Hypothalamus (tissue), 51 donors: ENCODE measurements at regions not wholly inside any gene's neighbourhood (a gene's known extent, or its start where the extent isn't known, plus 50 kb on each side); places are given as distances from the start of the nearest gene placed in this dataset.

Source experiments
- DNase-seq, 51 donors: peaks; one replicate each; lab custom pipeline; 2025; lab: John Stamatoyannopoulos, UW

GRCh38 chr2:183606022-183606717 lies 481.9 kb downstream of the NUP35 start:
- no peak for DNase-seq

DNA sequence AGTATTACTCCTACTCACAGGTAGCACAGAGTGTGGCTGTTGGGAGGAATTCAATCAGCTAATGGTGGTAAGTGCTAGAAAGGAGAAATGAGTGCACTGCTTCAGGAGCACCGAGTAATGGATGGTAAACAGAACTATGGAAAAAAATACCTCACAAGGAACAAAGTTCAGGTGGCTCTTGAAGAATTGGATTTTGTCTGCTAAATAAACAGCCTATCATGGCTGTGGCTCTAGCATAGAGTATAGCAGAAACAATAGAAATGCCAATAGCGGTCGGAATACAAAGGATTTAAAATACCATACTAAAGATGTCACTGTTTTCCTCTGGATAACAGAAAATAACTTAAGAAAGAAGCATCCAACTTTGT lies 482.5 kb downstream of the NUP35 start:
- no peak for DNase-seq

DNA sequence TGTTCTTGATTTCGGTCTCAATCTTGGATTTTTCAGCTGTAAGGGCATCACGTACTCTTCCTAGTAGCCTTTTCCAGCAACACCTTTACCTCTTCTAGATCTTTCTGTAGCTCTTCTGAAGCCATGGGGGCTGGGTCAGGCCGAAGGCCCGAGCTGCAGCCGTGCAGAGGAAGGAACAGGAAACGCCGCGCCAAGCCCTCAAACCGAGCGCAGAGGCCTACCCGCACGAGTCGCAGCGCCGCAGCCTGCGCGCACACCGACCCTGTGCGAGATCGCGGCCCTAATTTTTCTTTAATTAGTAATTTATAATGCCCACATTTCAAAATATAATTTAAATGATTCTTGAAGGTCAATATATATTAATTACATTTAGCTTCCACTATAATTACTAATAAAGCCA lies 483.8 kb downstream of the NUP35 start:
- DNase-seq: no peak

GRCh38 chr2:183608747-183609146 lies 484.5 kb downstream of the NUP35 start:
- no peak for DNase-seq

DNA sequence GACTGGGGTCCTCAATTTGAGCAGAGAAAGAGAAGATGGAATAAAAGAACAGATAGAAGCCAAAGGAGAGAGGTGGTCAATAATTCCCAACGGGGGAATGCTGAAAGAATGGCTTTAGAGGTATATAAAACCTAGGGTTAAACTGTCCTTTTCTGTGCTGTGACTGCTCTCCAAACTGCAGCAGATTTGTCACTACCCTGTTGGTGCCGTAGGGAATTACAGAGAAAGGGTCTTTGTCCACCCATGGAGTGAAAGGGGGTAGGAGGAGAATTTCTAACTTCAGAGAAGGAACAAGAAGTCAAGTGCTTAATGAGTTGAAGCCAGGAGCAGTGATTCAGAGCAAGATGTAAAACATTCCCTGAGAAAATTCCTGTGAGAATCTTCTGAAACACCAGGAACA lies 486.5 kb downstream of the NUP35 start:
- DNase-seq: no peak

- DNase-seq: peak in 1 of 51 donors; percentile 1
Measured at GRCh38 chr2:183614799-183615435, 490.7 kb downstream of the NUP35 start.

DNA sequence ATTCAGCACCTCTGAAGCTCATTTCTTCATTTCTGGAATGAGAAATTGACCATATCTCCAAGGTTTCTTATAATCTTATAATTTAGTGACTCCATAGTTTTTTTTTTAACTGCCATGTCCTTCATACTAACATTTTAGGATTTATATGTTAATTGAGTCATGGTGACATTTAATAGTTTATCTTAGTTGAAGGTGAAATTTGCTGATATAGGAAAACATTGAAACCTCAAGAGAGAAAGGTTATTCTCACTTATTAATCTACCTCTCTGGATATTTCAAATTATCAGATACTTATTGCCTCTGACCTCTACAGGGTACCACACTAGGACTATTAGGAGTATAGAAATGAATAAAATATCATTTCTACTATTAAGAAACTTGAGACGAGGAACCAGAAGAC lies 499.0 kb downstream of the NUP35 start:
- DNase-seq: no peak

- no peak for DNase-seq
Measured at GRCh38 chr2:183630964-183631363, 506.7 kb downstream of the NUP35 start.

DNA sequence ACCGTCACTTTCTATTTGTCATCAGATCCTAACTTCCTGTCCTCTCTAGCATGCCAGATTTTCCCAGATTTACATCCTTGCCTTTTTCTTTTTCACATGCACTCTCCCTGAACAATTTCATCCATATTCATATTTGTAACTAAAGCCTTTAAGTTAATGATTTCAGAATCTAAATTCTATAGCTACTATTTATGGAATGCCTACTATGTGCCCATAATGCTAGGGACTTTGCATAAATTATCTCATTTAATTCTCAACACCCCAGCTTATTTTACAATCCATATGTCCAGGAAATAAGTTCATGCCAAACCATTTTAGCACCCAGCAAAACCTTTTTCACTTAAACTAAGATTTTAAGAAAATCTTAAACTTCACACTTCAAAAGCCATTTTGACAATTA lies 531.9 kb downstream of the NUP35 start:
- DNase-seq: no peak

DNA sequence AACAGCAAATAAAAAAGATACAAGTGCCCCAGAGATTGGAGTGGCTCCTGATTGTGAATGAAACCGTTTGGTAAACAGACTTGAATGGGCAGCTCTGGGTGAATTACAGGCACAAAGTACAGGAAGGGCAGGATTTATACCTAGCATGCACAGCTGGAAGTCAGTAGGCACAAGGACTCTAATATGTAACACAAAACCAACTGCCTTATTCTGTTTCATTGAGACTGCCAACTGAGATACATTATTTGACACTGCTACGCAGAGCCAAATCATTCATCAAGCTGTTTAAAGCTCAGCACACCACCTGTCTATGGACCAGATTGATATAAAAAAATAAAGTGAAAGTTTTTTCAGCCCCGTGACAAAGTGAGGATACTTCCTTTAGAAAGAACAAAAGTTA lies 541.2 kb downstream of the NUP35 start:
- DNase-seq: no peak

GRCh38 chr2:183666031-183666430 lies 541.8 kb downstream of the NUP35 start:
- no peak for DNase-seq

DNA sequence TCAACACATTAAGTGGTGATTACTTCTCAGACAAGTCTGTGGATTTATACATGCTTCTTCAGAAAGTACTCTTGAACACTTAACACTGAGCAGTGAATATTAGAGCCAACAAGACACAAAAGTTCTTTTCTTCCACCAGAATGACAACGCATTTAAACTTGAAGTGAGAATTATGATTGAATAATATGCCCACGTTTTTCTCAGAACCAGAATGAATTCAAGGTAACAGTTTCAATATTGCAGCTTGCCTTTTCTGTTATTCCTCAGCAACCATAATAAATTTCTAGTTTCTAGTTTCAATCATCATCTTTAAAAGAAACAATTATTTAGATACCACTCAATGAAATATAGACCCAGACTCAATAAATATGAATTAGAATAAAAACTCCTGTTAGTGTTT lies 547.0 kb downstream of the NUP35 start:
- DNase-seq: no peak

DNA sequence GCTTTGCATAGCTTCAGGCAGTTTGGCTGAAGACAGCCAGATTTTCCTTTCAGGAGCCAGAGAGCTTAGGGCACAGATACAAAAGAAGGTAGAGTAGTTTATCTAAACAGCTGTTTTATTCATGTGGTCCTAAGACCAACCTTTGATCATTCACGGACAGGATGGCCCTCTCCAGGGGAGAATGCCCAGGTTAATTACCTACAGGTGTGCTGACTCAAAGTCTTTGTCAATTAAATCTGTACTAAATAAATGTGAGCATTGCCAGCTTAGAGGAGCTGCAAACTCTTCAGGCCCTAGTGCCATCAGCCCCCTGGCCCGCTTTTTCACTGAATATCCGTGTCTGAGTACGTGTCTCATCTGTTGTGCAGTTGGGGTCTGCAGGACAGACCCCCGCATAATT lies 554.7 kb downstream of the NUP35 start:
- DNase-seq: no peak

- no peak for DNase-seq
Measured at GRCh38 chr2:183680573-183680972, 556.3 kb downstream of the NUP35 start.

GRCh38 chr2:183684686-183685085 lies 560.4 kb downstream of the NUP35 start:
- DNase-seq: no peak

GRCh38 chr2:183696028-183696427 lies 571.8 kb downstream of the NUP35 start:
- no peak for DNase-seq

DNA sequence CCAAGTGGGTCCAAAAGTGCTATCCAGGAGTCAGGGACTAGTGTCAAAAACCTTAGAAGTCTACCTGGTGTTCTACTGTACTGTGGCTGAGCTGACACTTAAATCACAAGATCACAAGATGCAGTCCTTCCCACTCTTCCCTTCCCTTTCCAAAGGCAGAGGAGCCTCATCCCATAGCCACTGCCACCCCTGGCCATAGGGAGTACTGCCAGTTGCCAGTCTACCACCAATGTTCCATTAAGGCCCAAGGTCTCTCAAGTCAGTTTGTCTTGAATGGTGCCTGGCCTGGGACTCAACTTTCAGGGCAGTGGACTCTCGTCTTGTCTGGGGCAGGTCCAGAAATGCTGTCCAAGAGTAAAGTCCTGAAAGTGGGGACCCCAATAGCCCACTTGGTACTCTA lies 585.6 kb downstream of the NUP35 start:
- no peak for DNase-seq

DNA sequence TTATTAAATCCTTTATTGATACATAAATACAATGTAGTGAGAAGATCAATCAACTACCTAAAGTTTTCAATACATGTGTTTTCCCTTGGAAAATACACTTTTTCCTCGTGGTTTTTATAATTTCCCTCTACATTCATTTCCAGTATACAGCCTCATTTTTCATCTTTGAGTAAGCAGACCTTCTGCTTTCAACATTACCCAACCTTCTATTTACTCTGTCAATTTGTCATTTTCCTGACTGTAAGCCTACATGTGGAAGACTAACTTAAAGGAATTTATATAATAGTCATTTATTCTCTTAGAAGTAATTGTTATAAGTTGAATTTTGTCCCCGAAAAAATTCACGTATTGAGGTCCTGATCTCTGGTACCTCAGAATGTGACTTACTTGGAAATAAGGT lies 594.0 kb downstream of the NUP35 start:
- DNase-seq: no peak

GRCh38 chr2:183723278-183723677 lies 599.0 kb downstream of the NUP35 start:
- DNase-seq: no peak

DNA sequence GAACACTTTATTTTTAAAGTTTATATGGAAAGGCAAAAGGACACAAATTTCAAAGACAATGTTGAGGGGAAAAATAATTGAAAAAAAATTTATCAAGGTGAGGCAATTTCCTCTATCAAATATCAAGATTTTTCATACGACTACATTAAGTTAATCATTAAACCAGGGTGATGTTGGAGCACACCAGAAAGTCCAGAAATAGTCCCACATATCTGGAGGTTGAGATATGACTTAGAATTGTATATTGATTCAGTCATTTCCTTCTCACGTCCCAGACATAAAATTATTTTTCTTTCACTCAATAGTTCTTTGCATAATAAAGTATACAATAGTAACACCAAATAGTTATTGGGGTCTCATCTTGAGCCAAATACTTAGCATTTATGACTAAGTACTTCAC lies 605.1 kb downstream of the NUP35 start:
- no peak for DNase-seq

GRCh38 chr2:183740241-183740640 lies 616.0 kb downstream of the NUP35 start:
- DNase-seq: peak in 1 of 51 donors; percentile 41

DNA sequence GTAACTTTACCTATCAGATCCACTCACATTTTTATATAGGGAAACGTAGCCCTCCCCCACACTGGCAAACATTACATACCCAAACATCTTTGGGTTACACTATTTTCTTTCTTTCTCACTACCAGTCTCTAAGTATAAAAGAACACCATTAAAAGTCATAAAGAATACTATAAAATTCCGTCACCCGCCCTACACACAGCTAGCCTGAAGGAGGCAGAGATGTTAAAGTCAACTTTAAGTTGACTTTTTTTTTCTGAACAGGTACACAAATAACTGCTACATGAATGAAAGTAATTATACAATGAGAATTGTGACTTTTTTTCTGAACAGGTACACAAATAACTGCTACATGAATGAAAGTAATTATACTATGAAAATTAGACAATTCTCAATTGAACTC lies 628.3 kb downstream of the NUP35 start:
- no peak for DNase-seq

- no peak for DNase-seq
Measured at GRCh38 chr2:183759033-183759432, 634.8 kb downstream of the NUP35 start.
